B cell (primary cell): ENCODE measurements at regions not wholly inside any gene's neighbourhood (a gene's known extent, or its start where the extent isn't known, plus 50 kb on each side); places are given as distances from the start of the nearest gene placed in this dataset.
"Not testable (repeated sequence)": the region's sequence is repeated elsewhere in the genome, so short reads cannot be mapped to it uniquely, and the experiment has no call there.

Experiments
- ATAC-seq: fragments of 200-7000 bp; cut with Tn5 transposase; one replicate; pipeline ENCODE4 v1.10.0; 2021; ENCODE audit warnings: low read depth, mild to moderate bottlenecking, moderate number of reproducible peaks, moderate library complexity
- CTCF ChIA-PET: fragments of 350-600 bp; sonication (Branson Sonifier 250); formaldehyde crosslinking; loops from one replicate; lab custom pipeline; 2021; ENCODE audit warnings: antibody characterized with exemption, inconsistent platforms; lab: Charles Lee
- POLR2A ChIA-PET: fragments of 350-600 bp; sonication (Branson Sonifier 250); formaldehyde crosslinking; loops from one replicate; lab custom pipeline; 2021; ENCODE audit warnings: antibody characterized with exemption; lab: Charles Lee
- DNase-seq: peaks from one replicate; pipeline ENCODE4 v3.0.0; 2013
- H2AFZ ChIP-seq: 2 replicates; pipeline ENCODE4 v1.6.1; 2012; ENCODE audit warnings: mild to moderate bottlenecking, low read depth, low read length; ENCODE audit not compliant: insufficient read depth, poor library complexity, severe bottlenecking
- H3K27ac ChIP-seq, 2 donors: 1 replicate in 1 of 2; 2 replicates in 1 of 2; pipeline ENCODE4 v1.5.1; 2012 to 2013; ENCODE audit warnings: low read length in 2 of 2, mild to moderate bottlenecking in 2 of 2, moderate library complexity in 1 of 2
- H3K27me3 ChIP-seq, 4 experiments: fragments of 200-600 bp in 1 of 4; sonication (generic) in 1 of 4; replicated peaks in 1 of 4; 1 replicate in 2 of 4; 2 replicates in 2 of 4; pipeline versions ENCODE4 v1.6.1 to v1.7.0; 2013 to 2016; ENCODE audit warnings: low read length in 3 of 4, mild to moderate bottlenecking in 2 of 4, mixed read lengths in 1 of 4, moderate library complexity in 1 of 4; ENCODE audit not compliant: insufficient read depth in 4 of 4, control insufficient read depth in 3 of 4; ENCODE audit errors: control extremely low read depth in 1 of 4
- H3K36me3 ChIP-seq, 2 experiments: replicated peaks in 1 of 2; 1 replicate in 1 of 2; 2 replicates in 1 of 2; pipeline versions ENCODE4 v1.6.1 to v1.7.1; 2013; ENCODE audit warnings: low read length in 1 of 2; ENCODE audit not compliant: insufficient read depth in 2 of 2, control insufficient read depth in 1 of 2; ENCODE audit errors: control extremely low read depth in 1 of 2, extremely low read depth in 1 of 2
- H3K4me1 ChIP-seq, 2 donors: fragments of 200-600 bp in 1 of 2; sonication (generic) in 1 of 2; 1 replicate in 1 of 2; 2 replicates in 1 of 2; pipeline versions ENCODE4 v1.5.1 to v1.6.1; 2013 to 2017; ENCODE audit warnings: low read length in 2 of 2; ENCODE audit not compliant: control insufficient read depth in 2 of 2, insufficient read depth in 2 of 2
- H3K4me2 ChIP-seq: replicated peaks from 2 replicates; pipeline ENCODE3; 2012; ENCODE audit warnings: mild to moderate bottlenecking, low read depth, low read length; ENCODE audit not compliant: poor library complexity, severe bottlenecking
- H3K4me3 ChIP-seq, 5 experiments: fragments of 200-600 bp in 1 of 5; sonication (generic) in 1 of 5; 1 replicate in 3 of 5; 2 replicates in 2 of 5; pipeline versions ENCODE4 v1.5.1 to v1.7.0; 2011 to 2016; ENCODE audit warnings: low read length in 4 of 5, mild to moderate bottlenecking in 4 of 5, low read depth in 2 of 5, control low read depth in 1 of 5, moderate library complexity in 1 of 5; ENCODE audit not compliant: insufficient read depth in 1 of 5; ENCODE audit errors: control extremely low read depth in 1 of 5, extremely low read depth in 1 of 5
- H3K79me2 ChIP-seq: fragments of 200-600 bp; sonication (generic); one replicate; pipeline ENCODE4 v1.6.0; 2016; ENCODE audit warnings: low read length; ENCODE audit not compliant: control insufficient read depth, insufficient read depth
- H3K9ac ChIP-seq: fragments of 200-600 bp; sonication (generic); 2 replicates; pipeline ENCODE4 v1.6.1; 2017; ENCODE audit warnings: mild to moderate bottlenecking, low read length, moderate library complexity
- H3K9me3 ChIP-seq, 3 donors: one replicate each; pipeline versions ENCODE4 v1.6.1 to v1.7.1; 2013; ENCODE audit warnings: low read length in 2 of 3; ENCODE audit not compliant: control insufficient read depth in 2 of 3, insufficient read depth in 1 of 3; ENCODE audit errors: control extremely low read depth in 1 of 3
- H4K20me1 ChIP-seq: 2 replicates; pipeline ENCODE4 v1.6.0; 2012; ENCODE audit warnings: mild to moderate bottlenecking, low read length; ENCODE audit not compliant: insufficient read depth, control insufficient read depth, poor library complexity, severe bottlenecking
- H3K27ac Mint-ChIP-seq: one replicate; pipeline ENCODE4 v1.8.0; 2021; ENCODE audit warnings: mixed read lengths
- H3K27me3 Mint-ChIP-seq: one replicate; pipeline ENCODE4 v1.8.0; 2021; ENCODE audit warnings: mixed read lengths
- H3K4me1 Mint-ChIP-seq: one replicate; pipeline ENCODE4 v1.8.0; 2021; ENCODE audit warnings: mixed read lengths
- H3K4me3 Mint-ChIP-seq: one replicate; pipeline ENCODE4 v1.8.0; 2021; ENCODE audit warnings: mixed read lengths
- H3K9me3 Mint-ChIP-seq: one replicate; pipeline ENCODE4 v1.8.0; 2022; ENCODE audit warnings: mixed read lengths; ENCODE audit not compliant: insufficient read depth
- EZH2 ChIP-seq: IDR thresholded peaks from 2 replicates; pipeline ENCODE4 v1.6.1; 2012; ENCODE audit warnings: borderline replicate concordance, low read depth, mild to moderate bottlenecking, moderate library complexity, low read length; ENCODE audit not compliant: insufficient read depth, poor library complexity, severe bottlenecking
- WGBS: methylation state at CpG from one replicate; pipeline ENCODE4 v1.1.5; 2013; ENCODE audit warnings: missing lambda C conversion rate; ENCODE audit not compliant: insufficient coverage; 5-methylcytosine and 5-hydroxymethylcytosine counted together
- intact Hi-C: fragments of 100-400 bp; cut with micrococcal nuclease; formaldehyde crosslinking; loops from one replicate; pipeline ENCODE4 v1.10.0; 2022
- TF ChIP-seq, protein P1 (sequence below): fragments of 200-600 bp; IDR thresholded peaks from one replicate; pipeline ENCODE4 v1.8.0; 2022; ENCODE audit warnings: antibody characterized with exemption, mild to moderate bottlenecking

DNA sequence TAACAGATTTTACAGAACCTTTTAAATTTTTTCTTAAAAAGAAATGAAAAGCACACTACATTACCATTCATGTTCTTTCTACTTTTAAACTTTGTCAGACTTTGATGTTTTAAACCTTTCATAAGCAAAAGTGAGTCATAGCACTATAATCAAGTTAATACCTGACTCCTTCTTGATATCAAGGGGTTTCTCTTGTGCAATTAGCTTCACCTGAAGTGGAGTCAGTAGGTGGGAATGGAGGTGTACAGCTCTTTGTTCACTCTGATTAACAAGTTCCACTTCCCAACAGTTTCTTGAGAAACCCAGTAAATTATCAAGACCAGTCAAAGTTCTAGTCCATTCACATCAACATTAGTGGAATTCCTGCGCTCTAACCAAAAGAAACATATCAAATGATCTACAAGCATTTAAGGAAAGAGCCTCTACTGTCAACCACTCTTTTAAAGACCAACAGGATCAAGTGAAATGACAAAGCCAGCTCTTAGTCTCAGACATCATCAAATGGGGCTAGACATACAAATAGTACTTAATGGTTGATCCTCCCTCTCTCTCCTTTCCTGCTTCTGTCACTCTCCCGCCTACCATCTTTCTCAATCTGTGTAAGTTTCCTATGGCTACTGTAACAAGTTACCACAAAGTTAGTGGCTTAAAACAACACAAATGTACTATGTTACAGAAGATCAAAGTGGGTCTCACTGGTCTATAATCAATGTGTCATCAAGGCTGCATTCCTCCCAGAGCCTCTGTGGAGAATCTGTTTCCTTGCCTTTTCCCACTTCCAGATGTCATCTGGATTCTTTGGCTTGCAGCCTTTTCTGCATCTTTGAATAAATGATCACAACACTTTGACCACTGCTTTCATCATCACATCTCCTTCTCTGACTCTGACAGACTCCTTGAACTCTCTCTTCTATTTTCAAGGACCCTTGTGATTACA is 68.0 kb downstream of the HINT1 start:
- ChIA-PET CTCF (interaction anchor here (1.2 kb wide), 1 partner anchor 13 kb away, joined by 3 read pairs; no protein-coding TSS in a partner anchor), POLR2A (no interaction called here)
- Histone ChIP-seq H3K27me3 (peaks cover 0 to 5% (median 0%) of the 10 kb centered on the region in 4 experiments), H4K20me1 (no peaks in the 10 kb centered on the region), H2AFZ (no peak overlapping the region), H3K9me3 (peaks cover 0 to 2% (median 0%) of the 10 kb centered on the region in 3 donors), H3K79me2 (no peaks in the 10 kb centered on the region), H3K4me1 (no peaks in the 10 kb centered on the region), H3K4me3 (no peak overlapping the region), H3K9ac (no peak overlapping the region), H3K4me2 (no peak overlapping the region), H3K36me3 (no peaks in the 10 kb centered on the region), H3K27ac (no peak overlapping the region)
- no peak for TF ChIP-seq EZH2
- TF ChIP-seq, protein P1, sequence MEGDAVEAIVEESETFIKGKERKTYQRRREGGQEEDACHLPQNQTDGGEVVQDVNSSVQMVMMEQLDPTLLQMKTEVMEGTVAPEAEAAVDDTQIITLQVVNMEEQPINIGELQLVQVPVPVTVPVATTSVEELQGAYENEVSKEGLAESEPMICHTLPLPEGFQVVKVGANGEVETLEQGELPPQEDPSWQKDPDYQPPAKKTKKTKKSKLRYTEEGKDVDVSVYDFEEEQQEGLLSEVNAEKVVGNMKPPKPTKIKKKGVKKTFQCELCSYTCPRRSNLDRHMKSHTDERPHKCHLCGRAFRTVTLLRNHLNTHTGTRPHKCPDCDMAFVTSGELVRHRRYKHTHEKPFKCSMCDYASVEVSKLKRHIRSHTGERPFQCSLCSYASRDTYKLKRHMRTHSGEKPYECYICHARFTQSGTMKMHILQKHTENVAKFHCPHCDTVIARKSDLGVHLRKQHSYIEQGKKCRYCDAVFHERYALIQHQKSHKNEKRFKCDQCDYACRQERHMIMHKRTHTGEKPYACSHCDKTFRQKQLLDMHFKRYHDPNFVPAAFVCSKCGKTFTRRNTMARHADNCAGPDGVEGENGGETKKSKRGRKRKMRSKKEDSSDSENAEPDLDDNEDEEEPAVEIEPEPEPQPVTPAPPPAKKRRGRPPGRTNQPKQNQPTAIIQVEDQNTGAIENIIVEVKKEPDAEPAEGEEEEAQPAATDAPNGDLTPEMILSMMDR = no peak
- peaks cover 5% of the 10 kb centered on the region for H3K9me3 Mint-ChIP-seq
- intact Hi-C loops = no loop called here
- no peaks in the 10 kb centered on the region for H3K4me1 Mint-ChIP-seq
- DNase-seq (no peak), ATAC-seq (no peak)
- no peak overlapping the region for H3K4me3 Mint-ChIP-seq
- H3K27ac Mint-ChIP-seq = no peak overlapping the region
- H3K27me3 Mint-ChIP-seq = peaks cover 25% of the 10 kb centered on the region
- no CpG with 5 or more reads among the region's 2 CpGs for WGBS

DNA sequence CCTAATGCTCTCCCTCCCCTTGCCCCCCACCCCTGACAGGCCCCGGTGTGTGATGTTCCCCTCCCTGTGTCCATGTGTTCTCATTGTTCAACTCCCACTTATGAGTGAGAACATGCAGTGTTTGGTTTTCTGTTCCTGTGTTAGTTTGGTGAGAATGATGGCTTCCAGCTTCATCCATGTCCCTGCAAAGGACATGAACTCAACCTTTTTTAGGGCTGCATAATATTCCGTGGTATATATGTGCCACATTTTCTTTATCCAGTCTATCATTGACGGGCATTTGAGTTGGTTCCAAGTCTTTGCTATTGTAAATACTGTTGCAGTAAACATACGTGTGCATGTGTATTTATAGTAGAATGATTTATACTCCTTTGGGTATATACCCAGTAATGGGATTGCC is 69.5 kb downstream of the HINT1 start:
- H3K4me1 ChIP-seq, H3K79me2 ChIP-seq, H3K27ac ChIP-seq, H4K20me1 ChIP-seq, H3K36me3 ChIP-seq, H3K27me3 ChIP-seq, H3K9me3 ChIP-seq, intact Hi-C loops, POLR2A ChIA-PET, H3K4me1 Mint-ChIP-seq, H3K4me3 ChIP-seq, CTCF ChIA-PET, H3K4me3 Mint-ChIP-seq, DNase-seq, H3K9ac ChIP-seq, ATAC-seq, H3K9me3 Mint-ChIP-seq, H2AFZ ChIP-seq, H3K27ac Mint-ChIP-seq, H3K4me2 ChIP-seq: not testable (repeated sequence)
- no CpG with 5 or more reads among the region's 4 CpGs for WGBS
- H3K27me3 Mint-ChIP-seq = peaks cover 25% of the 10 kb centered on the region
